ENCODE measurements at regions not wholly inside any gene's neighbourhood (a gene's known extent, or its start where the extent isn't known, plus 50 kb on each side); places are given as distances from the start of the nearest gene placed in this dataset.

DNA sequence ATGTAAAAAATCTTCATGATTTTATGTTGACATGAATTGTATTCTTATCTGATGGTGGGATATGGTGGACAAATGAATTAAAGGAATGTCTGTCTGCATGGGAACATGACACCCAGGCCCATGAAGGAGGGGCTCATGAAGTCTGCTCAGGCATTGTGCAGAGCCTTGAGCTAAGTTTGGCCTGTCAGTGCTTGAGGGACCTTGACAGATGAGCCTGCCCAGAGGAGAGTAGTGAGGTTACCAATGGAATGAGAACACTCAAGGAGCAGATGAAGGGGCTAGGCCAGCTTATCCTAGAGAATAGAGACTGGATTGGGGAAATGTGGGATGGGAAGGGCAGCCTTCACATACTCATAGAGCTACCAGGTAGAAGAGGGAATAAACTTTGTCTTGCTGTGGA, 68.8 kb downstream of the TMX1 start:
- no peak overlapping the region for H2BK20ac ChIP-seq (ENCODE audit: low read length)
- H2AK5ac ChIP-seq (ENCODE audit: low read depth, low read length): no peak overlapping the region
- no peak overlapping the region for H2BK120ac ChIP-seq (replicated peaks; ENCODE audit: low read depth, low read length)
- no peak overlapping the region for H4K5ac ChIP-seq (ENCODE audit: insufficient read length, low read depth, low read length)
- ChIA-PET POLR2A (ENCODE audit: partially characterized antibody) (interaction anchor here (1.1 kb wide), 1 partner anchor 9 kb away, joined by 3 read pairs; no protein-coding TSS in a partner anchor), CTCF (ENCODE audit: partially characterized antibody) (interaction anchor here (1.0 to 1.7 kb wide), 3 partner anchors 9 to 467 kb away, joined by 3 to 6 read pairs (median 4); no protein-coding TSS in a partner anchor)
- H4K20me1 ChIP-seq (replicated peaks in 1 of 2; ENCODE audit: control insufficient read depth in 1 of 2, insufficient read depth in 2 of 2, low read length in 2 of 2): no peaks in the 10 kb centered on the region
- no peaks in the 10 kb centered on the region for H3K79me1 ChIP-seq (ENCODE audit: low read depth, low read length)
- H2BK5ac ChIP-seq (ENCODE audit: low read depth, low read length): no peak overlapping the region
- H3K14ac ChIP-seq (ENCODE audit: insufficient read length): no peak overlapping the region
- H3K4me2 ChIP-seq (ENCODE audit: insufficient read depth in 1 of 2, low read depth in 2 of 2, low read length in 2 of 2): no peak overlapping the region
- H3K56ac ChIP-seq (replicated peaks; ENCODE audit: insufficient read length, low read depth, low read length): no peak overlapping the region
- H3K27me3 ChIP-seq (replicated peaks in 1 of 4; ENCODE audit: control insufficient read depth in 3 of 4, extremely low read depth in 1 of 4, insufficient read depth in 3 of 4, low read length in 3 of 4): no peaks in the 10 kb centered on the region
- FAIRE-seq (no peak), DNase-seq (ENCODE audit: low read depth in 1 of 2, low spot score in 2 of 2) (no peak)
- H3K4ac ChIP-seq (replicated peaks; ENCODE audit: insufficient read length, low read depth, low read length): no peak overlapping the region
- no peak overlapping the region for H4K91ac ChIP-seq (replicated peaks; ENCODE audit: insufficient read length, low read length)
- H3K27ac ChIP-seq (ENCODE audit: low read depth, low read length): no peak overlapping the region
- H2BK12ac ChIP-seq (ENCODE audit: low read depth, low read length): no peak overlapping the region
- H3K18ac ChIP-seq (ENCODE audit: extremely low read depth, low read length): no peak overlapping the region
- H3K23me2 ChIP-seq (ENCODE audit: low read depth, low read length): no peaks in the 10 kb centered on the region
- no peak for TF ChIP-seq SIX5 (IDR thresholded peaks at IDR 0.05; ENCODE audit: low read depth, low read length)
- TF ChIP-seq, protein P1, sequence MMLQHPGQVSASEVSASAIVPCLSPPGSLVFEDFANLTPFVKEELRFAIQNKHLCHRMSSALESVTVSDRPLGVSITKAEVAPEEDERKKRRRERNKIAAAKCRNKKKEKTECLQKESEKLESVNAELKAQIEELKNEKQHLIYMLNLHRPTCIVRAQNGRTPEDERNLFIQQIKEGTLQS (IDR thresholded peaks at IDR 0.05; ENCODE audit: insufficient read depth, low read depth, low read length): no peak
- TF ChIP-seq TEAD4 (IDR thresholded peaks at IDR 0.05; ENCODE audit: low read depth, low read length): no peak
- TF ChIP-seq ZNF274 (IDR thresholded peaks at IDR 0.05; ENCODE audit: borderline replicate concordance, extremely low read depth, low read length): no peak
- TF ChIP-seq TAF7 (optimal IDR thresholded peaks at IDR 0.05; ENCODE audit: borderline replicate concordance, low read depth, low read length): no peak
- TF ChIP-seq SRF (IDR thresholded peaks at IDR 0.05; ENCODE audit: low read depth, low read length): no peak
- TF ChIP-seq KDM1A (IDR thresholded peaks at IDR 0.05; ENCODE audit: borderline replicate concordance, low read length): no peak
- no peak for TF ChIP-seq CEBPB (IDR thresholded peaks at IDR 0.05; ENCODE audit: low read depth, low read length)
- no peak for TF ChIP-seq CTBP2 (IDR thresholded peaks at IDR 0.05; ENCODE audit: borderline replicate concordance, insufficient read depth, insufficient read length, low read length)
- no peak for TF ChIP-seq EGR1 (IDR thresholded peaks at IDR 0.05; ENCODE audit: borderline replicate concordance, low read depth, low read length)
- no peak for TF ChIP-seq PHF8 (conservative IDR thresholded peaks at IDR 0.05; ENCODE audit: low read depth, low read length)
- TF ChIP-seq FOSL1 (IDR thresholded peaks at IDR 0.05; ENCODE audit: insufficient read depth, low read depth, low read length): no peak
- no peak for TF ChIP-seq SIN3A (conservative IDR thresholded peaks at IDR 0.05 in 1 of 2, IDR thresholded peaks at IDR 0.05 in 1 of 2; ENCODE audit: low read depth in 1 of 2, low read length in 2 of 2)
- no peak for TF ChIP-seq SIRT6 (IDR thresholded peaks at IDR 0.05; ENCODE audit: low read length)
- no peak for TF ChIP-seq YY1 (IDR thresholded peaks at IDR 0.05; ENCODE audit: low read depth, low read length)
- TF ChIP-seq JUND (IDR thresholded peaks at IDR 0.05; ENCODE audit: low read length): no peak
- H3K9me3 ChIP-seq (ENCODE audit: insufficient read depth in 2 of 2, low read depth in 1 of 2, low read length in 1 of 2): no peaks in the 10 kb centered on the region
- H3K9ac ChIP-seq (replicated peaks in 1 of 4; ENCODE audit: extremely low read depth in 1 of 4, low read depth in 3 of 4, low read length in 3 of 4): no peak overlapping the region
- H3K4me1 ChIP-seq (replicated peaks in 1 of 4; ENCODE audit: control insufficient read depth in 3 of 4, insufficient read depth in 4 of 4, low read length in 3 of 4): peaks cover 0 to 5% (median 1%) of the 10 kb centered on the region in 4 experiments; a peak in 3 of 7 replicates
- H3K23ac ChIP-seq (ENCODE audit: insufficient read length): no peak overlapping the region
- H2BK15ac ChIP-seq (ENCODE audit: low read length): no peak overlapping the region
- H3K79me2 ChIP-seq (ENCODE audit: control insufficient read depth in 1 of 2, insufficient read depth in 2 of 2, low read length in 2 of 2): no peaks in the 10 kb centered on the region
- no peak overlapping the region for H3K4me3 ChIP-seq (ENCODE audit: extremely low read depth in 1 of 4, insufficient read depth in 2 of 4, low read depth in 3 of 4, low read length in 4 of 4)
- no peaks in the 10 kb centered on the region for H3K36me3 ChIP-seq (ENCODE audit: control insufficient read depth in 2 of 4, insufficient read depth in 4 of 4, low read length in 3 of 4)
- H4K8ac ChIP-seq (ENCODE audit: extremely low read depth, insufficient read depth, low read length): no peak overlapping the region
- H2AFZ ChIP-seq (ENCODE audit: low read length): no peak overlapping the region

Measured in H1 (cell line).